OCI-LY3 (cell line): ENCODE measurements at regions not wholly inside any gene's neighbourhood (a gene's known extent, or its start where the extent isn't known, plus 50 kb on each side); places are given as distances from the start of the nearest gene placed in this dataset.

Experiments used
- CTCF ChIP-seq: fragments of 200-600, 300-600 bp; sonication (generic); IDR thresholded peaks from 2 replicates; pipeline ENCODE4 v1.5.1; 2014; ENCODE audit warnings: antibody characterized with exemption, low read length, low read depth
- EZH2phosphoT487 ChIP-seq: fragments of 200-600 bp; shearing (Covaris generic); IDR thresholded peaks from 2 replicates; pipeline ENCODE4 v1.6.1; 2018; ENCODE audit warnings: antibody characterized with exemption, mixed run types, low read depth

GRCh38 chr7:356087-356486 lies 66.1 kb downstream of the FOXL3 start:
- no peak for TF ChIP-seq CTCF
- no peak for TF ChIP-seq EZH2phosphoT487
